ENCODE measurements at regions not wholly inside any gene's neighbourhood (a gene's known extent, or its start where the extent isn't known, plus 50 kb on each side); places are given as distances from the start of the nearest gene placed in this dataset.

DNA sequence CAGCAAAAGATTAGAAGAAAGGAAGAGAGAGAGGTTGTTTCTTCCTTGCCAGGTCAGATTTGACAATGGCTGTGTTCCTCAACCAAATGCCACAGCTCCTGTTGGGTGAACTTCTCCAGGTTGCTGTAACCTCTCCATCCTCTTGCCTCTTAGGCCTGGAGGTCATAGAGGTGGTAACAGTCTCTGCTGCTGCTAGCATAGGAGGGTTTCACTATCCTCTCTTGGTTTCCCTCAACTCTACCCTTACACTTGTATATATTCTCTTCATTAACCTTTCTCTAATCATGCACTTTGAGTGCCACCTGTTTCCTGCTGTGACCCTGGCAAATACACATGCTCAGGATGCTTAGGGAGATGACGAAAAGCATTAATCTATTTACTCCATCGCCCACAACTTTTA, 67.7 kb upstream of the HIF1A start:
- no peak for DNase-seq

DNA sequence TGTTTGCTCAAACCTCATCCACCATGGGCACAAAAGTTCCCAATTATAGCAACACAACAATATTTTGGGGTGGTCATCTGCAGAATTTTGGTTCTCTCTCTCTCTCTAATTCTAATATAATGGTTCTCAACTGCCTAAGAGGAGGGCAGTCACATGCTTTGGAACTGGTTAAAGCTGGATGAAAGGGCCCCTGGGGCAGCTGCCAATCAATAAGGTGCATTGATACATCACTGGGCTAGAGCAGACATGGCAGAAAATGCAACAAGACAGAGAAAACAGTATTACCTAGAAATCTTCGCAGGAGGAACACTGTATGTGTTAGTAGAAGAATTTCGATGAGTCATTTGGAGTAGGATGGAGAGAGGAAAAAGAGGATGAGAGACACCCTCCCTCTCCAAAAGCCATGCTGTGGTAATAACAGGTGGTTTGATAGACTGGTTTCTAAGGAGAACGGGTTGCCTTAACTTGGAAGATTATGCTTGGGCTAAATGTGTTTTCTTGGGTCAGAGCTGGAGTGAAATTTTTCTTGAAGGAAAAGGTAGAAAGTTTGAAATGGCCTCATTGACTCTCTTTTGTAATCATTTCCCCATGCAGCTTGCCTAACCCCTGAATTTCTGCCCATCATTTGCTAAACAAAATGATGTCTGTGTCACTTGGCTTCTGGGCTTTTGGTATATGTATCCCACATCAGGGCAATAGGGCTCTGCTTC, 67.1 kb upstream of the HIF1A start:
- no peak for DNase-seq

DNA sequence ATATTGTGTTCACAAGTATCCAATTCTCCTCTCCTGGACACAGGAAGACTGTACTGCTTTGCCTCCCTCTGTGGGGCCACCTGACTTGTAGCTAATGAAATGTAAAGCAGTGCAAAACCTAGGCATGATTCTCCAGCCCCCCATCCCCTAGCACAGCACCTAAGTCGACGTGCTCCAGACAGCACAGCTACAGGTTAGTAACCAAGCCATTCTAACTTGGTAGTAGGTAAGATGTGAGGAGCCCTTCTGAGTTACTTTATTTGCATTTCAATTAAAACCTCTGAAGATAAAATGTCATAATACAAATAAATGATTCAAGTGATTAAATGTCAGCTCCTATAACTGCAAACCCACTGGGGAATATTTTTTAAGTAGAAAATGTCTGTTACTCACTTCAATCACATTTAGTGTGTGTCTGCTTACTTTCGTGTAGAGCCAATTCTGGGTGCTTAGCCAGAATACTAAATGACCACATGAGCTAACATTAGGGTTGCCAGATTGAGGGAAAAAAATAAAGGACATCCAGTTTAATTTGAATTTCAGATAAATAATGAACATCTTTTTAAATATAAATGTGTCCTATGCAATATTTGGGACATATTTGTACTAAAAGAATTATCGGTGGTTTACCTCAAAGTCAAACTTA, 64.8 kb upstream of the HIF1A start:
- no peak for DNase-seq

DNA sequence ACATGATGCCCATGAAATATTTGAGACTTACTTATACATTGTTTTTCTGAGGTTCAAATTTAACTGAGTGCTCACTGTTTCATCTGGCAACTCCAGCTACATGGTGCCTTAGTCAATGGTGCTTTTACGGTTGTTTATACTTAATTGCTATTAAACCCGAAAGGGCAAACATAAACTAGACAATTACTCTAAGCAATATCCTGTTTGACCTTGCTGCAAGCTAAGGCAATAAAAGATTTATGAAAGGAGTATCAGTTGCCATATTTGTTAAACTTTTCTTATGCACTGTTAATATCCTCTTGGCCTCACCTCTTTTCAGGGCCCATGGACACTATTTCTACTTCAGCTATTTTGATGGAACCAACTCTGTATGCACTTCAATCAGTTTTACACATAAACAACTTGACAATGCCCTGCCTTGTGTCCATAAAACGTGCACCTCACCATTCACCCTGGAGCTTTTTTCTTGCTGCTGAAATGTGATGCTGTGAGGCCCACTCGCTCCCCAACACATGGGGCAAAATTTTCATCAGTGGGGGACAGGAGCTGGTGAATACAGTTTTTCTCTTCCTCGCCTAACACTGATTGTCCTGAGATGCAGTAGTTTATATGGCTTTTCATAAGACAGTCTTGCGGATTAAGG, 64.1 kb upstream of the HIF1A start:
- DNase-seq = no peak

DNA sequence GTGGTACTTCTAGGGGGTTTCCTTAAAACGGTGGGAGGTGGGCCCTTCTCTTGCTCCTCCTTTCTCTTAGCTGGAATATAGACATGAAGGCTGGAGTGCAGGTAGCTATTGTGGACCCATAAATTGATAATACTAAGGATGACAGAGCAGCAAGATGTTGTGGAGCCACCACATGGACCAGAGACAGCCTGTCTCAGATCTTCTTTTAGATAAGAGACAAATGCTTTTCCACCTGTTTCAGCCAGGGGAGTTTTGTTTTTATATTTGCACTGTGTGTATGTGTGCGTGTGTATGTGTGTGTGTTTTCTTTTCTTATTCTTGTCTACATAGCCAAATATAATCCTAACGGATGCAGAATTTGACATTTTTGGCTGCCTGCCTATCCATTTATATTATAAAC, 62.9 kb upstream of the HIF1A start:
- DNase-seq = no peak

DNA sequence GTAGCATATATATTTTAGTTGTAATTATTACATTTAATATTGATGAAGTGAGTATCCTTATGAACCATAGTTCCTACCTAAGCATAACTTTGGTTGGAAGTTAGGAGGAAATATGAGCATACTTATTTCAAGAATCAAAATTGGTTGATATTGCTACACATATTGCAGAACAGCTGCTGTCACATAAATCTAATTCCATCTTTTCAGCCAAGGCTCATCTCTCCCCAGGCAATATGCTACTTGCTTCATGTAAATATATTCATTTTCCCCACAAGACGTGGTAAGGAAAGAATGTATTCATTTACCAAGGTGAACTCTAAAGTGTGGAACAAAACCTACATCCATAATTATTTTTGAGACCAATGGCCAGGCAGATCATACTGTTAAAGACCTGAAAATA, 62.5 kb upstream of the HIF1A start:
- DNase-seq = no peak

DNA sequence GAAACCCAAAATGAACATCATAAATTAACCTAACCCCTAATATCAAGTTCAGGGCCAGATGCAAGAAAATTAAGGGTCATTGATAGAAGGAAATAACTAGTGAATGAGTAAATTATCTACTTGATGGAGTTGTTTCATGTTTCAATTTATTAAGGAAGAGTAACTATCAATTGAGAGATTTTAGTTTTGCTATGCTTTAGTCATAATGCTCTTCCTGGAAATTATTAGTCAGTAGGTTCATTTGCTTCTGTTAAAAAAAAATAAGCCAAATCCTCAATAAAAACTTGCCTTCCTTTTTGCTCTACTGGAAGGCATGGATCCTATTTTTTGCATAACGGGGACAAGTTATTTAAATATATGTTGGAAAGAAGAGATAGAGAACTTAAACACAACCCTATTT, 59.0 kb upstream of the HIF1A start:
- DNase-seq = no peak

DNA sequence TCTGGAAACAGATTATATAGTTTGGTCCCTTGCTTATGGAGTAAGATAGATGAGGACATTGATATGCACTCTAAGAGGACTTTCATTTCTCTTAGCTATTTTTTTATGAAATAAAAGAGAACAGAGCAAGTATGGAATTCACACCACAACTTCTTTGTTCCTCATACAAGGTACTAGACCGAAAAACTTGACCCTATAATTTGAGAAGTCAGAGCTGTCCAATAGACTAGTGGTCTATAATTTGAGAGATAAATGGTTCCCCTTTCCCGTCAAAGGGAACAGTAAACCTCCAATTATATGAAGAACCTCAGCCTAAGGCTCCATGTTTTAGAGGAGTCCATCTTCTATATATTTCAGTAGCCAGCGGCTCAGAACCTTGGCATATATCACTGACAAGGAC, 58.5 kb upstream of the HIF1A start:
- no peak for DNase-seq

DNA sequence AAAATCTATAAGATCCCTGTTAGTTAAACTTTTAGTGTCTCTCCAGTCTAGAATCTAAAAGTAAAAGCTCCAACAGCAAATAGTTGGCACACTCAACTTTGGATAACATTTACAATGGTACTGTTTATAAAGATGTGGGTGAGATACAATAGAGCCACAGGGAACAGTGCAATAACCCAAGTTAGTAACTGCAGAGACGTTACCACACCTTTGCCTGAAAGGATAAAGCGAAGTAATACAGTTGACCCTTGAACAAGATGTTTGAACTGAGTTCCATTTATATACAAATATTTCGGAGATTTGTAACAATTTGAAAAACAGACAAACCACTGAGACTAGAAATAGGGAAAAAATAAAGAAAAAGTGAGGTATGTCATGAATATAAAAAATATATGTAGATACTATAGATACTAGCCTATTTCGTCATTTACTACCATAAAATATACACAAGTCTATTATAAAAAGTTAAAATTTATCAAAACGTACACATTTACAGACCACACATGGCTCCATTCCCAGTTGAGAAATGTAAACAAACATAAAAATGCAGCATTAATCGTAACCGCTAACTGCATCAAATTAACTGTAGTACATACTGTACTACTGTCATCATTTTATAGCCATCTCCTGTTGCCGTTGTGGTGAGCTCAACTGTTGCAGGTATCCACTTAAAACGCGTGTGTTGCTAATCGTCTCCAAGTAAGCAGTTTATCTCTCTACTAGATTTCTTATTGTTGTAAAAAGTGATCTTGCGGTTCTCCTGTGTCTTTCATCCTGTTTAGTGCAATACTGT, 56.5 kb upstream of the HIF1A start:
- no peak for DNase-seq

DNA sequence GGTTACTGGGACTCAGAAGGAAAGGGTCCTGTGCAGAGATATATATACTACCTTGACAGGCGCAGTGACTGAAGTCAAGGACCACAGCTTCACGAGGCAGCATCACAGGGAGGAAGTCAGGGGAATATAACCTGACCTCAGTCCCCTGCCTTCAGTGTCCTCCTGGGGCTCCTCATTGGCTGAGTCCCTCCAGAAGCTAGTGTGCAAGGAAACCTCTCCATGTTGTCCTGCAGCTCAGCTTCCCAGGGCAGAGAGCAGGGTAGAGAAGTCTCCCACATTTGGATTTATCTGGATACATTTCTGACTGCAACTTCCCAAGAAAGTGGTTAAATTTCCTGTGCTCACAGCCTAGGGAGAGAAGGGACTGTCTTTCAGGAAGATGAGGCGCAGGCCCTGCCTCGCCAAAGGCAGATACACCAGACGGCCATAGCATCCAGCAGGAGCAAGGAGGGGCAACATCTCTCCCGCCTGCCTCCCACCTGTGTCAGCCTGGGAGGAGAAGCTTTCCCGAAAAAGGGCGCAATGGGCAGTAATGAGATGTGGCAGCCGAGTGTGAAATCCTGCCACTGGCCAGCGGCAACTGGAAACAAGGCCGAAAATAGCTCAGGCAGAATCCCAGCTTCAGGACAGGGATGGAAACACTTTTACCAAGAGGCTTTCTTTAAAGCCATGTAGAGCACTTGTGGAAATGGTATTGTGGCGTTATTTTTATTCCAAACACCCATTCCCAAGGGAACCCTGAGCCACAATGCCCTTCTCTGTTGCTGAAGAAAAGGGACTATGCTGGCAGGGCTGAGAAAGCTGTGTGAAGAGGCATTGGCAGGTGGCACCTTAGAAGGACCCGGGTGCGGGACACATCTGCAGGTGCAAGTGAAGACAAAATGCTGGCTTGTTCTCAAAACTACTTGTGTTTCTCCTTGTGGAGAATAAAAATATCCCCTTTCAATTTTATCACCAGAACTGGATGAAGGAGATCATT, 54.9 kb upstream of the HIF1A start:
- DNase-seq = no peak

DNA sequence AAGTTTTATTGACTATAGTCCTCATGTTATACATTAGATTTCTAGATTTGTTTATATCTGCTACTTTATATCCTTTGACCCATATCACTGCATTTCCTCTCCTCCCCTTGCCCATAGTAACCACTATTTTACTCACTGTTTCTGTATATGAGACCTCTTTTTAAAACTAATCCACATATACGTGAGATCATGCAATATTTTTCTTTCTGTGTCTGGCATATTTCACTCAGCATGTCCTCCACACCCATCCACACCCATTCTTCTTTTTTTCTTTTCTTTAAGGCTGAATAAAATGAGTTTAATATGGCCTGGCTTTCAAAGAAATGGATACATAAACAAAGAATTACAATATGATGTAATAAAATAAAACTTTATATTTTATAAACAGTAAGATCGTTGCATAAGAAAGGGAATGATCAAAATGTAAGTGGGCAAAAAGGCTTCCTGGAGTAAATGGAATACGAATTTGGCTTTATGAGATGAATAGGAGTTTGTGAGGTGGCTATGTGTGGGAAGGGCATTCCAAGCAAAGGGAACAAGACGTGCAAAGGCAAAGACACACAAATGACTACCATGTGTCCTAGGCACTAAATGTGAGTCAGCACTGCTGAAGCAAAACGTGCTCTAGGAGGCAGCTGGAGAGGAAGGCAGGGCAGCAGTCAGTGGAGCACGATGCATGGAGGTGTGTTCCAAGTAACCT, 53.2 kb upstream of the HIF1A start:
- DNase-seq = no peak

DNA sequence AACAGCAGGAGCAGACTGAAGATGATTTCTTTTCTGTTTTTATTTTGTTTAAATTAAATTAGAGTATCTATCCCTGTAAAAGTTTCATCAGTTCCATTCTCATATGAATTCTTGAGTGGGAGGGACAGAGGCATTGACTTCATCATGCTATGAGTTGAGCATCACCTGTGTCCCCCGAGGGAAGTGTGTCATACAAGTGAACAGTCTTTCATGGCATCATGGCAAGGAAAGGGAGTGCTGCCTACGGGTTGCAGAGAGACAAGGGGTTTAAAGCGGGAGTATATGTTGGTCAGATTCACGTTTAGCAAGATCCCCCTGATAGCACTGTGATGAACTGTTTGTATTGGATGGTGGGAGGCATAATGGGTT, 52.7 kb upstream of the HIF1A start:
- DNase-seq = no peak

DNA sequence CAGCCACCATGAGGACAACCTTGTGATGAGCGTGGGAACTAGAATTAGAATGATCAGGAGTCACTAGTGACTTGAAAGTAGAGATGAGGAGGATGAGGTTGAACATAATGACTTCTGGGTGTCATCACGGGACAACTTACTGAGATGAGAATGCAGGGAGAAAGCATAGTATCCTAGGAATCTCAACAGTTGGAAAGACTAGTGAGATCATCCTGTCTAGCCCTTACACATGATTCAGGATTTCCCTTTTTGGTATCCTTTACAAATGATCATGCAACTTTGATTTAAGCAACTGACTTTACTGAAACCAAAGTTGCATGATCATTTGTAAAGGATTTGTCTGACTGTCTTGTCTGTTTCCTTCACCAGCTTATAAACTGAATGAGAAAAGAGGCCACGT, 51.8 kb upstream of the HIF1A start:
- DNase-seq = no peak

DNA sequence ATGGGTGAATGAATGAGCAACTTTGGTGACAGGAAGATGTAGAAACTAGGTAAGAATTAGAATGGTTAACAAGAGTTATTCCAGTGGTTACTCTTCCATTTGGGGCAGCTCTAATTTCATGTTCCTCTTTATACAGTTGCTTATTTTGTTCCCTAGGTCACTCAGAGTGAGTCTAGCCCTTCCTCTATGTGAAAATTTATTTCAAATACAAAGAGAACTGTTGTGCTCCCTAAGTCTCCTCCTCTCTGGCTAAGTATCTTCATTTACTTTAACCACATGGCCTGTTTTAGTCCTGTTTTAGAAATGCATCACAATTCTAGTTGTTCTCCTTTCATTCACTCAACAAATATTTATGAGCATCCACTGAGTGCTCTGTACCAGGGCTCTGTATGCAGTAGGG, 51.1 kb upstream of the HIF1A start:
- DNase-seq = no peak

DNA sequence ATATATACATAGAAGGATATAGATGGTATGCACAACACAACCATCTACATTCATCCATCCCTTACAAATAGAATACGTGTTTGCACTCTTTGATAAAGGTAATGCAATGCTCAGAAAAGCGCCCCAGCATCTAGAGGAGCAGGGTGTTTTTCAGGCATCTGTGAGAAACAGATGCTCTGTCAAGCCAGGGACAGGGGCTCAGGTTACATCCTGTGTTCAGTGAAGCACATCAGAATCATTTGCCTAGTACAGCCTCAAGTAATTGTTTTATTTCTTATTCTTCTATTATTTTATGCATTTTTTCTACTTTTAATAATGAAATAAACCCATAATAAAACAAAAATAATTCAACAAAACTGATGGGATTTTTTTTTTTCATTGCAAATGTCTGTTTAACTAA, 50.5 kb upstream of the HIF1A start:
- no peak for DNase-seq

DNA sequence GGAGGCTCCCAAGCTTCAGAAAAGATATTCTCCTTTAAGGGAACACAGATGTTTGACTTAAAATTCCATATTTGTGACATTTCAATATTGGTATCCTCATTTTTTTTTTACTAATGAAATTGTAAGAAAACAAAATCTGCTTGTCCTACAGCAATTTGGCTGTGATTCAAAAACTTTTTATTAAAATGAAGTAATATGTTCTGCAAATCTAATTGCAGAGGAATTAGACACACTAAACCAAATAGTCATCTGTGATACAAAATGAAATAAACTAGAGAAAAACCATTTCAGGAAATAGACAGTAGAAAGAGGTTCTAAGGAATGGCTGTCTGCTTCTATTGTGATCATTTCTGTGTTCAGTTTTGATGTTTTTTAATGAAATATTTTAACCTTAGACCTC, 50.1 kb upstream of the HIF1A start:
- no peak for DNase-seq

Data from stimulated activated CD8-positive, alpha-beta memory T cell treated with anti-CD3 and anti-CD28 coated beads, Interleukin-4, amount 100 ng/mL, for 48 hours (primary cell).